LNCAP (cell line): ENCODE measurements at regions not wholly inside any gene's neighbourhood (a gene's known extent, or its start where the extent isn't known, plus 50 kb on each side); places are given as distances from the start of the nearest gene placed in this dataset.

Experiments
- TF ChIP-seq, protein P1 (sequence below): fragments of 450-650 bp; IDR thresholded peaks from 2 replicates; pipeline ENCODE4 v1.5.1; 2017; ENCODE audit warnings: mild to moderate bottlenecking

DNA sequence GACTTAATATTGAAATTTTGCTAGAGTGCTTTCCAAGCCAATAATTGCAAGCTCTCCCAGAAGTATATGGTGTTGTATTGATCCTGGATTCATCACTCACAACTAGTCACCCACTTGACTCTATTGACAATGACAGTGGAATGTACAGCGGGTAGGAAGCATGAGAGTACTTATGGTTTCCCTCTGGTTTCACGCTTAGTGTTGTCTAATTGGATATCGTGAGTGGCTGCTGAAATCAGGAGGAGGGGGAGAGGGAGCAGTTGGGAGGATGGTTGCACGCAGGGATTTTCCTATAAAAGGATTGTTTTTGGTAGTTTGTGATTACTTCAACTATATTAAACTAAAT, 1819.5 kb upstream of the TENM3 start:
- TF ChIP-seq, protein P1, sequence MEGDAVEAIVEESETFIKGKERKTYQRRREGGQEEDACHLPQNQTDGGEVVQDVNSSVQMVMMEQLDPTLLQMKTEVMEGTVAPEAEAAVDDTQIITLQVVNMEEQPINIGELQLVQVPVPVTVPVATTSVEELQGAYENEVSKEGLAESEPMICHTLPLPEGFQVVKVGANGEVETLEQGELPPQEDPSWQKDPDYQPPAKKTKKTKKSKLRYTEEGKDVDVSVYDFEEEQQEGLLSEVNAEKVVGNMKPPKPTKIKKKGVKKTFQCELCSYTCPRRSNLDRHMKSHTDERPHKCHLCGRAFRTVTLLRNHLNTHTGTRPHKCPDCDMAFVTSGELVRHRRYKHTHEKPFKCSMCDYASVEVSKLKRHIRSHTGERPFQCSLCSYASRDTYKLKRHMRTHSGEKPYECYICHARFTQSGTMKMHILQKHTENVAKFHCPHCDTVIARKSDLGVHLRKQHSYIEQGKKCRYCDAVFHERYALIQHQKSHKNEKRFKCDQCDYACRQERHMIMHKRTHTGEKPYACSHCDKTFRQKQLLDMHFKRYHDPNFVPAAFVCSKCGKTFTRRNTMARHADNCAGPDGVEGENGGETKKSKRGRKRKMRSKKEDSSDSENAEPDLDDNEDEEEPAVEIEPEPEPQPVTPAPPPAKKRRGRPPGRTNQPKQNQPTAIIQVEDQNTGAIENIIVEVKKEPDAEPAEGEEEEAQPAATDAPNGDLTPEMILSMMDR, result no peak

DNA sequence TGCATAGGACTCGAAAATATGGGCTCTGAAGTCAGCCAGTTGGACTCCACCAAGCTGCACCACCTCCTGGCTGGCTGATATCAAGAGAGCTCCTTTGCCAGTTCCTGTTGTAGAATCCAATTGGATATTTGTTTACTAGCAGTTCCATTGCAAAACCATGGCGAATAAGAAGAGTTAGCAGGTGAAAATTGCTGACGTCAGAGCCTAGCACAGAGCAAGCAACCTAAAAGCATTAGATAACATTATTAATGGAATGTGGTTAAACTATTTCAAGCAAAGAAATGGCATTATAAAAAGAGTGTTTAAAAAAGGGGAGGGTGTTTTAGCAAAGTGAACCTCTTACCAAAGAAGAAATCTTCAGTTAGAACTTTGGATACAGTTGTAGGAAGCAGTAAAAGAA, 1816.3 kb upstream of the TENM3 start:
- TF ChIP-seq, protein P1, result no peak

DNA sequence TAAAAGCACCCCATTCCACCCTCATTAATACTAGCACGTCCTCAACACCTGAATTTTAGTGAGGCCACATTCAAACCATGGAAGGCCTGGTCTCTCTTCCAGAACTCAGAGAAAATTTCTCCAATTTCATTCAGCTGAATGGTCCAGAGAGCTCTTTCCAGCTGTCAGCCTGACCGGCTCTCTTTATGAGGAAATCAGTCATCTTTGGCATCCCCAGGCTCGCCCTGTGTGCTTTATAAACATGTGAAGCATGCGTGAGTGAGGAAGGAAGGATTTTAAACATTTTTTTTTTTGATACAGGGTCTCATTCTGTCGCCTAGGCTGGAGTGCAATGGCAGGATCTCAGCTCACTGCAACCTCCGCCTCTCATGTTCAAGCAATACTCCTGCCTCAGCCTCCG, 1812.9 kb upstream of the TENM3 start:
- TF ChIP-seq, protein P1, result no peak

DNA sequence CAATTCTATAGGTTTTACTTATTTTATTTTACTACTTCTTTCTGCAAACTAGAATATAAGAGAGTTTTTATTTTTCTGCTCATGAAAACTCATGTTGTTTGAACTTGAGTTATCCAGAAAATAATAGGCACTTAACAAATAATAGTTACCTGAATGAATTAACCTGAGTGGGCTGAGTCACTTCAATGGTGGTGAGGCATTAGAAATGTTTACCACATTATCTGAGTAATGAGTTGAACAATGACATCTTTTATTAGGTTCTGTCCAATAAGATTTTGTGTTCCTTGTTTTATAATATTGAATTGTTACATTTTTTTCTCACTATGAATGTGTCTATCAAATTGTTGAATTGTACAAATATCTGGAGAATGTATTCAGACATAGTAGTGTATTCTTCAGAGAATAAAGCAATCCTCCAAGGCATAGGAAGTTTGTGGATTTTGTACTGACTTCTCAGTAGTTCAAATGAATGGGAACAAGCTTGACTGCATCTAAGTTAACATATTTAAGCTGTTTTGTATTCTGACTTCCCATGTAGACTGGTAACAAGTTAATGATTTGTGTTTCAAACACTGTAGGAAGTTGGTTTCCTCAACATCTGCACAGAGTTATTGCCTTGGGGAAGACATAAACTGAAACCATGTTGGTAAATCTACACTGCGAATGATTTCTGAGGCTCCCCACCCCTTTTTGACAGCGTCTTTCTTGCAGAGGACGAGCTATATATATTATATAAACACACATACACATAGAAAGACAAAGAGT, 1808.9 kb upstream of the TENM3 start:
- TF ChIP-seq, protein P1, result no peak

DNA sequence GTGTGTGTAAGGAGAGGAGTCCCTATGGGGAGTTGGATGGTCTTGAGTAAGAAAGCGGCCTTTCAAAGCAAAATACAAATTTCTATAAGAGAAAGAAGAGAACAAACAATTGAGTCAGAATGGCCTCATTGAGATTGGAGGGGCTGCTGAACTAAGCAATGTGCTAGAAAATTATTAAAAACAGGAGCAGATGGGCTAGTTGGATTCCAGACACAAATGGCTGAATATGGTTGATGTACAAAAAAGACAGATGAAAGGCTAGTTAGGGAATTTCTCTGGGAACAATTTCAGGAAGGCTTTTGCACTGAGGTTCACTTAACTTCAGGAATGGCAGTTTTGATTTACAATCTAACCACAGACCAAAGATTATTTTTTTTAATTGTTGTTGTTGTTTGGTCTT, 1806.8 kb upstream of the TENM3 start:
- TF ChIP-seq, protein P1, result no peak

DNA sequence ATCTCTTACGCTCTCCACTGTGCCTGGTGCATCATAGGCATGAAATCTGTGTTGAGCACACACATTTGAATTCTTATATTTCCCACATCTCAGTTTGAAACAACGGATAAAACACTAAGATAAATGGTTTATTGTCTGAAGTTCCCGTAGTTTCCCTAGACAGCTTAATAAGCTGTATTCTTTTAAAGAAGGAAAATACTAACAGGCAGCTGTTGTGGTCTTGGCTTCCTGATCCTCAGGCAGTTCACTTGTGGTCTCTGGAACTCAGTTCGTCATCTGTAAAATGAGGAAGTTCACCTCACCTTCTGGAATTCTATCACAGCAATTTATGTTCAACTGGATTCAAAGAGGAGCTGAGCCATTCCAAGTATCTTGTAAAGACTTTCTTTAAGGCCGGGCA, 1805.6 kb upstream of the TENM3 start:
- TF ChIP-seq, protein P1, result no peak

DNA sequence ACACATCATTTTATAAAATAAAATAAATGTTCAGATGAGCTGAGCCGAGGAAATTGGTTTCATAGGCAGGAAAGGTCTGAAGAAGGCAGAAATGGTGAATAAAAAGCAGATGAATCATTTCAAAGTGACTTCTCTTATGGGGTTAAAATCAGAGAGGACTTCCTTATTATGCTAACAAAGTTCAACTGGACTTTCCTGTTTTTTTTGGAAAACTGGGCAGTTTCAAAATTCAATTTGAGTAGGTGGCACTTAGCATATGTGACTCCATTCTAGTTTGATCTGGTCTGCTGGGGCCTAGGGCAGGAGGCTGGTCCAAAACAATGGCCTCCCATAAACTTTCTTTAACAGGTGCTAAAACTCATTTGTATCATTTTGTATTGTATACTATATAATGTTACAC, 1794.9 kb upstream of the TENM3 start:
- TF ChIP-seq, protein P1, result no peak
